ENCODE measurements at regions not wholly inside any gene's neighbourhood (a gene's known extent, or its start where the extent isn't known, plus 50 kb on each side); places are given as distances from the start of the nearest gene placed in this dataset.

DNA sequence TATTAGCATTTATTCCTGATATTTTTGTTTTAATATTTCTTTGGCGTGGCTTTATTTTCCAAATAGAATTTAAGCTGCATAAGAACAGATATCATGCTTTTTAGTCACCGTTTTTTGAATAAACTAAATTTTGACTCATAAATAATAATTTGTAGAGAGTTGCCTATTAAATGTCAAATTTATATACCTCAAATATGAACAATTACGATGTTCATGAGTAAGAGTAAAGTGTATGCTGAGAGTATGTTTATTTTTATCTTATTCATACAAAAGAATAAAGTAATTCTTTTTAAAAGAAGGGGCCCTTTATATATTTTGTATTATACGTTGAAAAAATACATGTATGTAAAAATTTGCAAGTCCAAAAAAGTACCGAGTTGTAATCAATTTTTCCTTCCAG lies 126.5 kb upstream of the NRIP1 start:
- Histone ChIP-seq H3K4me1 (ENCODE audit: insufficient read depth) (no peaks in the 10 kb centered on the region), H3K79me2 (ENCODE audit: insufficient read depth) (no peaks in the 10 kb centered on the region), H2AFZ (no peak overlapping the region), H3K9ac (no peak overlapping the region), H3K9me3 (ENCODE audit: low read depth) (no peaks in the 10 kb centered on the region), H3K36me3 (ENCODE audit: low read depth) (no peaks in the 10 kb centered on the region), H3K4me3 (no peak overlapping the region), H4K20me1 (ENCODE audit: insufficient read depth) (no peaks in the 10 kb centered on the region), H3K27me3 (replicated peaks; ENCODE audit: insufficient read depth) (no peaks in the 10 kb centered on the region), H3F3A (ENCODE audit: insufficient read depth) (no peaks in the 10 kb centered on the region), H3K4me2 (ENCODE audit: unreplicated experiment) (no peak overlapping the region), H3K9me2 (ENCODE audit: insufficient read depth) (no peaks in the 10 kb centered on the region), H3K27ac (no peak overlapping the region)
- TF ChIP-seq EZH2 (IDR thresholded peaks at IDR 0.05; ENCODE audit: insufficient read depth, poor library complexity, severe bottlenecking) (no peak), EZH2phosphoT487 (IDR thresholded peaks at IDR 0.05; ENCODE audit: insufficient read depth, low read depth) (no peak)
- no peak for DNase-seq
- WGBS, 2 experiments (ENCODE audit: low coverage in 1 of 2, low lambda C conversion rate in 2 of 2, missing lambda C conversion rate in 2 of 2): 60 to 61% methylated on average over 5 of the region's 5 CpGs
- in situ Hi-C loops (cut with MboI): no loop called here

DNA sequence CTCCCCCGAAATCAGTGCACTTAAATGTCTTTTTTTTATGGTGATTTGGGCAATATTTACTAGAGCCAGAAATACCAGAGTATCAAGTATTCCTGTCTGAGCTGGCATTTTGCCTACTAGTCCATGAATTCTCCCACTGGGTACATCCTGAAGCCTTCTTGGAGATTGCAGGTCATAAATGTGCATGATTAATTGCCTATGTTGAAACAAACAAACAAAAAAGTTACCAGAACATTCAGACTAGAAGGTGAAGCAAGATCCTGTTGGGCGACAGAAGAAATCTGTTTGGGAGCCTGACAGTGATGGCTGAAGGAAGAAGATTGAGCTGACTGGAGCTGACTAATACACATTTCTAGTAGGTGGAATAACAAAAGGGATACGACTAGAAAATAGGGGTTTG lies 127.4 kb upstream of the NRIP1 start:
- no peak for DNase-seq
- Histone ChIP-seq H3K27me3 (replicated peaks; ENCODE audit: insufficient read depth) (no peaks in the 10 kb centered on the region), H3K36me3 (ENCODE audit: low read depth) (no peaks in the 10 kb centered on the region), H3K27ac (no peak overlapping the region), H4K20me1 (ENCODE audit: insufficient read depth) (no peaks in the 10 kb centered on the region), H3K9ac (no peak overlapping the region), H3K4me2 (ENCODE audit: unreplicated experiment) (no peak overlapping the region), H3K79me2 (ENCODE audit: insufficient read depth) (no peaks in the 10 kb centered on the region), H3K4me3 (no peak overlapping the region), H2AFZ (no peak overlapping the region), H3F3A (ENCODE audit: insufficient read depth) (no peaks in the 10 kb centered on the region), H3K9me3 (ENCODE audit: low read depth) (no peaks in the 10 kb centered on the region), H3K9me2 (ENCODE audit: insufficient read depth) (no peaks in the 10 kb centered on the region), H3K4me1 (ENCODE audit: insufficient read depth) (no peaks in the 10 kb centered on the region)
- in situ Hi-C loops (cut with MboI): no loop called here
- TF ChIP-seq EZH2phosphoT487 (IDR thresholded peaks at IDR 0.05; ENCODE audit: insufficient read depth, low read depth) (no peak), EZH2 (IDR thresholded peaks at IDR 0.05; ENCODE audit: insufficient read depth, poor library complexity, severe bottlenecking) (no peak)
- WGBS, 2 experiments (ENCODE audit: low coverage in 1 of 2, low lambda C conversion rate in 2 of 2, missing lambda C conversion rate in 2 of 2): 61 to 65% methylated on average over 3 of the region's 3 CpGs

DNA sequence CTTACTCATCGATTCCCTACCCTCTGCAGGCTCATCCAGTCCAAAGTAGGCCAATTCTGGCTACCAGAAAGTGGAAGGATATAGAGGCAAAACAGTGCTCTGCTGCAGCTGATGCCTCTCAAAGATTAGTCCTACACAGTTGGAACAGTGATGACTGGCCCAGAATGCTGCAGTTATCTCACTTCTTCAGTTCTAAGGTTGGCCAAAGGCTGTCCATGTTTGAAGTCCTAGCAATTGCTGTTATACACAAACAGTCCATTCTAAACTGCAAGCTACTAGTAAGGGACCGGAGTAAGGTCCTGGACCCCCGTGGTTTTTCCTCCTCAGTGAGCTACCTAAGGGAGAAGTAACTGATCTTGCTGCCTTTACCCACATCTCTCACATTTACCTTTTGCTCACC lies 129.1 kb upstream of the NRIP1 start:
- no peak overlapping the region for H3K4me3 ChIP-seq
- H3K9me3 ChIP-seq (ENCODE audit: low read depth): no peaks in the 10 kb centered on the region
- no peak overlapping the region for H3K27ac ChIP-seq
- H3K4me2 ChIP-seq (ENCODE audit: unreplicated experiment): no peak overlapping the region
- no peaks in the 10 kb centered on the region for H3K79me2 ChIP-seq (ENCODE audit: insufficient read depth)
- no peaks in the 10 kb centered on the region for H4K20me1 ChIP-seq (ENCODE audit: insufficient read depth)
- H3K9ac ChIP-seq: no peak overlapping the region
- in situ Hi-C loops (cut with MboI): no loop called here
- no peak for DNase-seq
- TF ChIP-seq EZH2phosphoT487 (IDR thresholded peaks at IDR 0.05; ENCODE audit: insufficient read depth, low read depth) (no peak), EZH2 (IDR thresholded peaks at IDR 0.05; ENCODE audit: insufficient read depth, poor library complexity, severe bottlenecking) (no peak)
- WGBS, 2 experiments (ENCODE audit: low coverage in 1 of 2, low lambda C conversion rate in 2 of 2, missing lambda C conversion rate in 2 of 2): 68 to 77% methylated on average over 3 of the region's 3 CpGs
- no peaks in the 10 kb centered on the region for H3K9me2 ChIP-seq (ENCODE audit: insufficient read depth)
- H3K4me1 ChIP-seq (ENCODE audit: insufficient read depth): no peaks in the 10 kb centered on the region
- H3K27me3 ChIP-seq (replicated peaks; ENCODE audit: insufficient read depth): no peaks in the 10 kb centered on the region
- H2AFZ ChIP-seq: no peak overlapping the region
- no peaks in the 10 kb centered on the region for H3K36me3 ChIP-seq (ENCODE audit: low read depth)
- no peaks in the 10 kb centered on the region for H3F3A ChIP-seq (ENCODE audit: insufficient read depth)

DNA sequence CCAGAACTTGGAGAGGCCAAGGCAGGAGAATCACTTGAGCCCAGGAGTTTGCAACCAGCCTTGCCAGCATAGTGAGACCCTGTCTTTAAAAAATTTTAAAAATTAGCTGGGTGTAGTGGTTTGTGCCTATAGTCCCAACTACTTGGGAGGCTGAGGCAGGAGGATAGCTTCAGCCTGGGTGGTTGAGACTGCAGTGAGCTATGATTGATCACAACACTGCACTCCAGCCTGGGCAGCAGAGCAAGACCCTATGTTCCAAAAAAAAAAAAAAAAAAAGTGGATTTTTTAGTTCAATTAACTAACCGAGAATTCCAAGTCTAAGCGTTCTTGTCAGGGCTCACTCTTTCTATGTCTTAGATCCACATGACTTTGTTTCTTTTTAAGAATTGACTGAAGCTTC lies 130.3 kb upstream of the NRIP1 start:
- Histone ChIP-seq H3K9me2 (ENCODE audit: insufficient read depth) (no peaks in the 10 kb centered on the region), H3K27me3 (replicated peaks; ENCODE audit: insufficient read depth) (no peaks in the 10 kb centered on the region), H3F3A (ENCODE audit: insufficient read depth) (no peaks in the 10 kb centered on the region), H2AFZ (no peak overlapping the region), H3K9me3 (ENCODE audit: low read depth) (no peaks in the 10 kb centered on the region), H3K79me2 (ENCODE audit: insufficient read depth) (no peaks in the 10 kb centered on the region), H3K4me1 (ENCODE audit: insufficient read depth) (no peaks in the 10 kb centered on the region), H3K36me3 (ENCODE audit: low read depth) (no peaks in the 10 kb centered on the region), H4K20me1 (ENCODE audit: insufficient read depth) (no peaks in the 10 kb centered on the region), H3K4me2 (ENCODE audit: unreplicated experiment) (no peak overlapping the region), H3K9ac (no peak overlapping the region), H3K4me3 (no peak overlapping the region), H3K27ac (no peak overlapping the region)
- in situ Hi-C loops (cut with MboI): no loop called here
- no peak for DNase-seq
- TF ChIP-seq EZH2 (IDR thresholded peaks at IDR 0.05; ENCODE audit: insufficient read depth, poor library complexity, severe bottlenecking) (no peak), EZH2phosphoT487 (IDR thresholded peaks at IDR 0.05; ENCODE audit: insufficient read depth, low read depth) (no peak)
- 67 to 69% methylated on average over 2 of the region's 2 CpGs for WGBS, 2 experiments (ENCODE audit: low coverage in 1 of 2, low lambda C conversion rate in 2 of 2, missing lambda C conversion rate in 2 of 2)

DNA sequence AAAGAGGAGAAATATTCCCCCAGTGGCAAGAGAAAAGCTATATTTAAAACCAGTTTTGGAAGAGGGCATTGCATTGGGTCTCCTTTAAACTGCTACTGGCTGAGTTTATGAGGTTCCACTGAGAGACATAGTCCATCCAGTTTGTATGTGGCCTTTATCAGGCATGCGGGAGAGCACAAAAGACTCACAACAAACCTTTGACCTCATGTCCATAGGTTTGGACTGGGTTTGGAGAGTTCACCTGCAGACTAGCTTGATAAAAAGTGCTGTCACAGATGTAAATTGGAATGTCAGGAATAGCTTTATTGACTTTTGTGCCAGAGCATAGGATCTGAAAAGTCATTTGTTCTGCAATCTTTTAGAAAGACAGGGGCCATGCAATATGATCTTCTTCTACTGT lies 131.0 kb upstream of the NRIP1 start:
- Histone ChIP-seq H3K4me3 (no peak overlapping the region), H3K27ac (no peak overlapping the region), H3K27me3 (replicated peaks; ENCODE audit: insufficient read depth) (no peaks in the 10 kb centered on the region), H3K9me3 (ENCODE audit: low read depth) (no peaks in the 10 kb centered on the region), H3K9me2 (ENCODE audit: insufficient read depth) (no peaks in the 10 kb centered on the region), H2AFZ (no peak overlapping the region), H3F3A (ENCODE audit: insufficient read depth) (no peaks in the 10 kb centered on the region), H3K36me3 (ENCODE audit: low read depth) (no peaks in the 10 kb centered on the region), H3K4me2 (ENCODE audit: unreplicated experiment) (no peak overlapping the region), H4K20me1 (ENCODE audit: insufficient read depth) (no peaks in the 10 kb centered on the region), H3K4me1 (ENCODE audit: insufficient read depth) (no peaks in the 10 kb centered on the region), H3K9ac (no peak overlapping the region), H3K79me2 (ENCODE audit: insufficient read depth) (no peaks in the 10 kb centered on the region)
- in situ Hi-C loops (cut with MboI): no loop called here
- DNase-seq: no peak
- 96 to 100% methylated on average over 1 of the region's 1 CpG for WGBS, 2 experiments (ENCODE audit: low coverage in 1 of 2, low lambda C conversion rate in 2 of 2, missing lambda C conversion rate in 2 of 2)
- TF ChIP-seq EZH2 (IDR thresholded peaks at IDR 0.05; ENCODE audit: insufficient read depth, poor library complexity, severe bottlenecking) (no peak), EZH2phosphoT487 (IDR thresholded peaks at IDR 0.05; ENCODE audit: insufficient read depth, low read depth) (no peak)
